GM18868 (cell line): ENCODE measurements at regions not wholly inside any gene's neighbourhood (a gene's known extent, or its start where the extent isn't known, plus 50 kb on each side); places are given as distances from the start of the nearest gene placed in this dataset.

ENCODE experiments used
- ATAC-seq: cut with Tn5 transposase; IDR thresholded peaks from one replicate; pipeline ENCODE4 v1.9.1; 2021; ENCODE audit warnings: mild to moderate bottlenecking, moderate library complexity; ENCODE audit not compliant: unreplicated experiment

DNA sequence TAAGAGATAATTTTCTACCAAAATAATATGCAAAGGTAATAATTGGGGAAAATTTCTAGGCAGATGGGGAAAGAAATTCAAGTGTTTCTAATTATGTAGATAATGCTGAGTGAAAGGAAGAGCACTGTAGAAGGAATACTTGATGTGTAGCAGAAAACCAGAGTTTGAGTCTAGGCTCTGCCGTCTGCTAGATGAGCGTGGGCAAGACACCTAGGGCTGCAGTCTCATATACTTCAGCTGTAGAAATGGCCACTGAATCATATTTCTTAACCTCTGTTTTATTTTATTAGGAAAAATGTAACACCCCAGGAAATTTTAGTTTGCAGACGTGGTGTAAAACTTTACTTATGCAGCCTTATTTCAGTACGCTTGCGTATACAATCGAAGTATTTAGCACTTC is 59.8 kb upstream of the SLC38A2 start:
- ATAC-seq: no peak

- ATAC-seq: peak; percentile 90
Measured at GRCh38 chr12:46430340-46430948, 57.9 kb upstream of the SLC38A2 start.
